ENCODE measurements at regions not wholly inside any gene's neighbourhood (a gene's known extent, or its start where the extent isn't known, plus 50 kb on each side); places are given as distances from the start of the nearest gene placed in this dataset.

DNA sequence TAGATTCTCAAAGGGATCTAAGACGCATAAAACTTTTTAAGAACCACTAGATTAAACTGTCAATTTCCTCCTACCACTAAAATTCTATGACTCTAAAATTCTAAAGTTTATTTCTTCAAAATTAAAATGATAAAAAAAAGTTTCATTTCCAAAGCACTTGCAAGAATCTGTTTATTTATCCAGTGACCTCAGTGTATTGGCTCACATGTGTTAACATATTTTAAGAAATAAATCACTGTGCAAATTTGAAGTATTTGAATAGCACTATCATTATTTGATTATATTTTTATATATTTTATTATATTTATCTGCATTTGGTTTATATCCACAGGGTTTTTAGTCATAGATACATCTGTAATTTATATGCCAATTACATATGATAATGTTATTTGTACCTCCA lies 62.2 kb upstream of the SLC12A2 start:
- TF ChIP-seq, protein P1, sequence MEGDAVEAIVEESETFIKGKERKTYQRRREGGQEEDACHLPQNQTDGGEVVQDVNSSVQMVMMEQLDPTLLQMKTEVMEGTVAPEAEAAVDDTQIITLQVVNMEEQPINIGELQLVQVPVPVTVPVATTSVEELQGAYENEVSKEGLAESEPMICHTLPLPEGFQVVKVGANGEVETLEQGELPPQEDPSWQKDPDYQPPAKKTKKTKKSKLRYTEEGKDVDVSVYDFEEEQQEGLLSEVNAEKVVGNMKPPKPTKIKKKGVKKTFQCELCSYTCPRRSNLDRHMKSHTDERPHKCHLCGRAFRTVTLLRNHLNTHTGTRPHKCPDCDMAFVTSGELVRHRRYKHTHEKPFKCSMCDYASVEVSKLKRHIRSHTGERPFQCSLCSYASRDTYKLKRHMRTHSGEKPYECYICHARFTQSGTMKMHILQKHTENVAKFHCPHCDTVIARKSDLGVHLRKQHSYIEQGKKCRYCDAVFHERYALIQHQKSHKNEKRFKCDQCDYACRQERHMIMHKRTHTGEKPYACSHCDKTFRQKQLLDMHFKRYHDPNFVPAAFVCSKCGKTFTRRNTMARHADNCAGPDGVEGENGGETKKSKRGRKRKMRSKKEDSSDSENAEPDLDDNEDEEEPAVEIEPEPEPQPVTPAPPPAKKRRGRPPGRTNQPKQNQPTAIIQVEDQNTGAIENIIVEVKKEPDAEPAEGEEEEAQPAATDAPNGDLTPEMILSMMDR (tag by site-specific recombination; IDR thresholded peaks at IDR 0.05): no peak
- TF ChIP-seq REST (tag by site-specific recombination; IDR thresholded peaks at IDR 0.05): no peak
- no peak for TF ChIP-seq ZBTB21 (tag by site-specific recombination; IDR thresholded peaks at IDR 0.05)
- TF ChIP-seq, protein P2, sequence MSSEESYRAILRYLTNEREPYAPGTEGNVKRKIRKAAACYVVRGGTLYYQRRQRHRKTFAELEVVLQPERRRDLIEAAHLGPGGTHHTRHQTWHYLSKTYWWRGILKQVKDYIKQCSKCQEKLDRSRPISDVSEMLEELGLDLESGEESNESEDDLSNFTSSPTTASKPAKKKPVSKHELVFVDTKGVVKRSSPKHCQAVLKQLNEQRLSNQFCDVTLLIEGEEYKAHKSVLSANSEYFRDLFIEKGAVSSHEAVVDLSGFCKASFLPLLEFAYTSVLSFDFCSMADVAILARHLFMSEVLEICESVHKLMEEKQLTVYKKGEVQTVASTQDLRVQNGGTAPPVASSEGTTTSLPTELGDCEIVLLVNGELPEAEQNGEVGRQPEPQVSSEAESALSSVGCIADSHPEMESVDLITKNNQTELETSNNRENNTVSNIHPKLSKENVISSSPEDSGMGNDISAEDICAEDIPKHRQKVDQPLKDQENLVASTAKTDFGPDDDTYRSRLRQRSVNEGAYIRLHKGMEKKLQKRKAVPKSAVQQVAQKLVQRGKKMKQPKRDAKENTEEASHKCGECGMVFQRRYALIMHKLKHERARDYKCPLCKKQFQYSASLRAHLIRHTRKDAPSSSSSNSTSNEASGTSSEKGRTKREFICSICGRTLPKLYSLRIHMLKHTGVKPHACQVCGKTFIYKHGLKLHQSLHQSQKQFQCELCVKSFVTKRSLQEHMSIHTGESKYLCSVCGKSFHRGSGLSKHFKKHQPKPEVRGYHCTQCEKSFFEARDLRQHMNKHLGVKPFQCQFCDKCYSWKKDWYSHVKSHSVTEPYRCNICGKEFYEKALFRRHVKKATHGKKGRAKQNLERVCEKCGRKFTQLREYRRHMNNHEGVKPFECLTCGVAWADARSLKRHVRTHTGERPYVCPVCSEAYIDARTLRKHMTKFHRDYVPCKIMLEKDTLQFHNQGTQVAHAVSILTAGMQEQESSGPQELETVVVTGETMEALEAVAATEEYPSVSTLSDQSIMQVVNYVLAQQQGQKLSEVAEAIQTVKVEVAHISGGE (tag by site-specific recombination; conservative IDR thresholded peaks at IDR 0.05; ENCODE audit: low read depth): no peak
- TF ChIP-seq ZNF311 (tag by site-specific recombination; IDR thresholded peaks at IDR 0.05; ENCODE audit: borderline replicate concordance): no peak
- no peak for TF ChIP-seq ATF2 (tag by site-specific recombination; IDR thresholded peaks at IDR 0.05; ENCODE audit: low read depth)
- TF ChIP-seq ZNF830 (tag by site-specific recombination; IDR thresholded peaks at IDR 0.05; ENCODE audit: low read depth): no peak
